Prostate gland (tissue), 2 donors: ENCODE measurements at regions not wholly inside any gene's neighbourhood (a gene's known extent, or its start where the extent isn't known, plus 50 kb on each side); places are given as distances from the start of the nearest gene placed in this dataset.

Source experiments
- CTCF ChIP-seq, 4 experiments: fragments of 200-600 bp in 2 of 4; fragments of 450-650 bp in 2 of 4; sonication (generic) in 2 of 4; IDR thresholded peaks; 1 replicate in 3 of 4; 2 replicates in 1 of 4; pipeline ENCODE4 v1.5.1; 2016 to 2019; ENCODE audit warnings: antibody characterized with exemption in 4 of 4, mild to moderate bottlenecking in 2 of 4, moderate library complexity in 2 of 4
- POLR2AphosphoS5 ChIP-seq: sonication (generic); formaldehyde crosslinking; IDR thresholded peaks from one replicate; pipeline ENCODE4 v1.6.1; 2017; ENCODE audit warnings: antibody characterized with exemption

GRCh38 chr2:149953627-149954026, 366.1 kb upstream of the MMADHC start:
- TF ChIP-seq CTCF (IDR thresholded peaks at IDR 0.05) (no peak), POLR2AphosphoS5 (no peak)
